ENCODE measurements at regions not wholly inside any gene's neighbourhood (a gene's known extent, or its start where the extent isn't known, plus 50 kb on each side); places are given as distances from the start of the nearest gene placed in this dataset.

GRCh38 chr2:138931284-138932256 lies 151.4 kb upstream of the NXPH2 start:
- Histone ChIP-seq H3K9me3 (no peaks in the 10 kb centered on the region), H3K27me3 (ENCODE audit: insufficient read depth) (no peaks in the 10 kb centered on the region; the same call in 1 of the 2 replicates), H4K20me1 (ENCODE audit: insufficient read depth) (no peaks in the 10 kb centered on the region), H3K4me2 (no peak overlapping the region), H3F3A (replicated peaks; ENCODE audit: insufficient read depth) (peaks cover 4% of the 10 kb centered on the region), H3K9me2 (no peaks in the 10 kb centered on the region), H3K4me3 (ENCODE audit: low read depth in 2 of 2, low read length in 1 of 2) (no peak overlapping the region), H3K27ac (ENCODE audit: low read depth in 2 of 2, low read length in 1 of 2) (no peak overlapping the region), H3K79me2 (ENCODE audit: insufficient read depth) (no peaks in the 10 kb centered on the region), H2AFZ (ENCODE audit: low read depth) (no peak overlapping the region), H3K9ac (no peak overlapping the region), H3K4me1 (ENCODE audit: control insufficient read depth in 1 of 2, insufficient read depth in 2 of 2, low read depth in 1 of 2, low read length in 1 of 2) (no peaks in the 10 kb centered on the region; a peak in 1 of 4 replicates), H3K36me3 (replicated peaks in 1 of 2; ENCODE audit: control insufficient read depth in 1 of 2, insufficient read depth in 2 of 2, low read length in 1 of 2) (no peaks in the 10 kb centered on the region)
- CTCF ChIA-PET = interaction anchor here (1.3 kb wide), 1 partner anchor 101 kb away, joined by 3 read pairs; no protein-coding TSS in a partner anchor
- WGBS (ENCODE audit: low lambda C conversion rate) = 49% methylated on average over 8 of the region's 18 CpGs
- POLR2A ChIA-PET = no interaction called here
- no peak for TF ChIP-seq GABPA (IDR thresholded peaks at IDR 0.05; ENCODE audit: low read depth)
- no peak for DNase-seq

- Histone ChIP-seq H3K9me3 (no peaks in the 10 kb centered on the region), H3K4me3 (ENCODE audit: low read depth in 2 of 2, low read length in 1 of 2) (no peak overlapping the region), H3K4me2 (no peak overlapping the region), H3K4me1 (ENCODE audit: control insufficient read depth in 1 of 2, insufficient read depth in 2 of 2, low read depth in 1 of 2, low read length in 1 of 2) (no peaks in the 10 kb centered on the region; a peak in 1 of 4 replicates), H3K36me3 (replicated peaks in 1 of 2; ENCODE audit: control insufficient read depth in 1 of 2, insufficient read depth in 2 of 2, low read length in 1 of 2) (no peaks in the 10 kb centered on the region), H3K9ac (no peak overlapping the region), H2AFZ (ENCODE audit: low read depth) (no peak overlapping the region), H3F3A (replicated peaks; ENCODE audit: insufficient read depth) (peaks cover 4% of the 10 kb centered on the region), H3K79me2 (ENCODE audit: insufficient read depth) (no peaks in the 10 kb centered on the region), H3K27me3 (ENCODE audit: insufficient read depth) (no peaks in the 10 kb centered on the region; the same call in 1 of the 2 replicates), H3K27ac (ENCODE audit: low read depth in 2 of 2, low read length in 1 of 2) (no peak overlapping the region), H4K20me1 (ENCODE audit: insufficient read depth) (no peaks in the 10 kb centered on the region), H3K9me2 (no peaks in the 10 kb centered on the region)
- POLR2A ChIA-PET = no interaction called here
- WGBS (ENCODE audit: low lambda C conversion rate) = 33% methylated on average over 6 of the region's 6 CpGs
- no peak for DNase-seq
- no peak for TF ChIP-seq MAX (IDR thresholded peaks at IDR 0.05; ENCODE audit: low read depth)
- no peak for TF ChIP-seq CTCF (IDR thresholded peaks at IDR 0.05)
- no peak for TF ChIP-seq RCOR1 (IDR thresholded peaks at IDR 0.05; ENCODE audit: low read length)
- TF ChIP-seq YY1 (IDR thresholded peaks at IDR 0.05; ENCODE audit: low read depth) = no peak
- no peak for TF ChIP-seq FOXJ3 (CRISPR knock-in tag; IDR thresholded peaks at IDR 0.05)
- no peak for TF ChIP-seq RXRA (IDR thresholded peaks at IDR 0.05; ENCODE audit: borderline replicate concordance, low read depth)
- TF ChIP-seq USF2 (IDR thresholded peaks at IDR 0.05; ENCODE audit: borderline replicate concordance, low read depth, low read length) = no peak
- no peak for TF ChIP-seq EP300 (IDR thresholded peaks at IDR 0.05; ENCODE audit: borderline replicate concordance in 1 of 2, low read depth in 1 of 2, low read length in 1 of 2)
- no peak for TF ChIP-seq TEAD4 (IDR thresholded peaks at IDR 0.05; ENCODE audit: borderline replicate concordance, insufficient read depth)
- TF ChIP-seq POLR2AphosphoS5 (IDR thresholded peaks at IDR 0.05; ENCODE audit: low read depth, low read length) = no peak
- no peak for TF ChIP-seq ZBTB33 (IDR thresholded peaks at IDR 0.05; ENCODE audit: borderline replicate concordance, low read depth)
- no peak for TF ChIP-seq JUND (IDR thresholded peaks at IDR 0.05)
- no peak for TF ChIP-seq RAD21 (IDR thresholded peaks at IDR 0.05; ENCODE audit: low read length)
- TF ChIP-seq NFIC (IDR thresholded peaks at IDR 0.05; ENCODE audit: borderline replicate concordance) = no peak
- TF ChIP-seq FOXM1 (IDR thresholded peaks at IDR 0.05; ENCODE audit: low read depth) = no peak
- TF ChIP-seq MEF2A (IDR thresholded peaks at IDR 0.05; ENCODE audit: borderline replicate concordance, low read depth) = no peak
- no peak for TF ChIP-seq CHD2 (IDR thresholded peaks at IDR 0.05; ENCODE audit: low read length, partially characterized antibody)
- CTCF ChIA-PET = interaction anchor here (1.3 kb wide), 1 partner anchor 102 kb away, joined by 3 read pairs; no protein-coding TSS in a partner anchor
These were observed 150.4 kb upstream of the NXPH2 start for GRCh38 chr2:138930571-138930970.

All from SK-N-SH (cell line).